ENCODE measurements at regions not wholly inside any gene's neighbourhood (a gene's known extent, or its start where the extent isn't known, plus 50 kb on each side); places are given as distances from the start of the nearest gene placed in this dataset.

DNA sequence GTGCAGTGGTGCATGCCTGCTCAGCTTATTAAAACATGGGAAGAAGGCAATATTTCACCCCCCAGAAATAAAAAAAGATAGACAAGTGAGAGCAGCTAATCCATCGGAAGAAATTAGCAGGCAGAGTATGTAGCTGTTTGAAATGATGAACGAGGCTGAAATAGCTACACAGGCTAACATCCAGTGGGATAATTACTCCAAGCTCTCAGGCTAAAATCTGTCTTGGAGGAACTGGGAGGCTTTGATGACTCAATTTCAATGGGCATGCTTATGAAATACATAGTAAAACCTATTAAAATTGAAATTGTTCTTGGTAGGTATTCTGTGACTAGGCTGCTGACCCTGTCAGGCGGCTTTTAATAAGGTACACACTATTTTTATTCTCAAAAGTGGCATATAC is 84.1 kb upstream of the RRP15 start:
- no peak for TF ChIP-seq CTCF (IDR thresholded peaks at IDR 0.05; ENCODE audit: borderline replicate concordance, insufficient read depth, low read depth, low read length)
- no peak overlapping the region for H3K4me3 ChIP-seq (ENCODE audit: low read depth, low read length)

DNA sequence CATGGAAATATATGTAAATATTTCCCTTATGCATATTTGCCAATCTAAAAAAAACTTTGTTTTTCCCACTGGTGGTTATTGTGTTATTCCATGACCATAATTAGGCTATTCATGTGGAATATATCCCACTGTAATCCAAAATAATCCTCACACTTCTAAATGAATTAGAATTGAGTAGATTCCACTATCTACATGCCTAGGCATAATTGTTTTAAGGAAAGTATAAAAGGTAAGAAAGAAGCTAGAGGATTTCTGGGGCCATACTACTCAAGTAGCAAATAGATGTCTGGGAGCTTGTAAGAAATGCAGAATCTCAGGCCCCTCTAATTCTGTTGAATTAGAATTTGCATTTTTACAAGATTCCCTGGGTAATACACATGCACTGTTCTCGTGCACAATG is 83.5 kb upstream of the RRP15 start:
- no peak for TF ChIP-seq CTCF (IDR thresholded peaks at IDR 0.05; ENCODE audit: borderline replicate concordance, insufficient read depth, low read depth, low read length)
- H3K4me3 ChIP-seq (ENCODE audit: low read depth, low read length) = no peak overlapping the region

- H3K4me3 ChIP-seq (ENCODE audit: low read depth, low read length) = no peak overlapping the region
- no peak for TF ChIP-seq CTCF (IDR thresholded peaks at IDR 0.05; ENCODE audit: borderline replicate concordance, insufficient read depth, low read depth, low read length)
Observed at GRCh38 chr1:218205721-218206120, 79.4 kb upstream of the RRP15 start.

DNA sequence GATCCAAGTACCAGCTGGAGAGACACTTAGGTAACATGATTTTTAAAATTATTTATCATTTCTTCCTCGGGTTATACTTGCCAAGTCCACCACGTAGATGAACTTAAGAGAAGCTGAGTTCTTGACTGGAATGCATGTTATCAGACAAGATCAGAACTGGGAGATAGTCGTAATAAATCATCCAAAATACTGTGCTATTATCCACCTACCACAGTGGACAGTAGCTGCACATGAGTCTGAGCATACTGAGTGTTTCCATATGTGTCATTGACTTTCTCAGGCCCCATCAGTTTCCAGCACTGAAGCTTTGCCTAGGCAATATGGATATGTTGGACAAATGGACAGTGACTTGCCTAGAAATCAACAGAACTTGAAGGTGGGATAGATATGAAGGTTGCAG is 77.9 kb upstream of the RRP15 start:
- H3K4me3 ChIP-seq (ENCODE audit: low read depth, low read length) = no peak overlapping the region
- no peak for TF ChIP-seq CTCF (IDR thresholded peaks at IDR 0.05; ENCODE audit: borderline replicate concordance, insufficient read depth, low read depth, low read length)

DNA sequence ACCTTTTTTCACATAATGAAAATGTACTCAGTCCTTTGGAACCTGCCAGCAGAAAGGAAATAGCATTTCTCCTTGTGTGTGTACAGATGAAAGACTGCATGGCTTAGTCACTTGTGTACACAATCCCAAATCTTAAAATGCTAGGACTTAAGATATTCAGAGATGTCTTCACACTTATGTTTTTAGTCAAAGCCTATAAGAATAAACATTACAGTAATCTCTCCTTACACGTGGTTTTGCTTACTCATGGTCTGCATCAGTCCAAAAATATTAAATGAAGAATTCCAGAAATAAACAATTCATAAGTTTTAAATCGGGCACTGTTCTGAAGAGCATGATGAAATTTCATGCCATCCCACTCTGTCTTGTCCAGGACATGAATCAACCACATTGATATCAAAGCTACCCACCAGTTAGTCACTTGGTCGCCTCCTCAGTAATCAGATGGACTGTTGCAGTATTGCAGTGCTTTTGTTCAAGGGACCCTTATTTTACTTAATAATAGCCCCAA is 75.7 kb upstream of the RRP15 start:
- no peak for TF ChIP-seq CTCF (IDR thresholded peaks at IDR 0.05; ENCODE audit: borderline replicate concordance, insufficient read depth, low read depth, low read length)
- H3K4me3 ChIP-seq (ENCODE audit: low read depth, low read length) = no peak overlapping the region

GRCh38 chr1:218211241-218211640 is 73.9 kb upstream of the RRP15 start:
- H3K4me3 ChIP-seq (ENCODE audit: low read depth, low read length) = no peak overlapping the region
- no peak for TF ChIP-seq CTCF (IDR thresholded peaks at IDR 0.05; ENCODE audit: borderline replicate concordance, insufficient read depth, low read depth, low read length)

- H3K4me3 ChIP-seq (ENCODE audit: low read depth, low read length) = no peak overlapping the region
- TF ChIP-seq CTCF (IDR thresholded peaks at IDR 0.05; ENCODE audit: borderline replicate concordance, insufficient read depth, low read depth, low read length) = no peak
Observed at GRCh38 chr1:218217040-218217439, 68.1 kb upstream of the RRP15 start.

All from GM12875 (cell line).